ENCODE measurements at regions not wholly inside any gene's neighbourhood (a gene's known extent, or its start where the extent isn't known, plus 50 kb on each side); places are given as distances from the start of the nearest gene placed in this dataset.

DNA sequence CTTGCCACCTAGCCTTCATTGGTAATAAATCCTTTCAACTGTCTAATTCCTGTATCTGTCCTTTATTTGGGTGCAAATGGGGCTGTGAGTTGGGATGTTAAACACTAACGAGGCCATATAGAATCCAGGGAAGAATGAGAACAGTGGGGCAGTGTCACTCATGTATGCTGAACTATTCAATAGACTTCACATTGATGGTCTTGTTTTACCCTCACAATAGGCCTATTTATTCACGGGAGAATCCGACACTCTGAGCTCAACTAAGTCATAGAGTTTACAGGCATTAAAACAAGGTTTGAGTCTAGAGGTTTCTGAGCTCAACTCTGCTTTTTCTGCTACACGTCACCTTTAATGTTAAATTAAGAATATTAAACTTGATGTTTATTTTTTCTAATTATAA, 421.6 kb downstream of the SOX11 start:
- TF ChIP-seq OSR1 (CRISPR knock-in tag; IDR thresholded peaks at IDR 0.05) (no peak), RARB (CRISPR knock-in tag; IDR thresholded peaks at IDR 0.05) (no peak)
- TF ChIP-seq, protein P1, sequence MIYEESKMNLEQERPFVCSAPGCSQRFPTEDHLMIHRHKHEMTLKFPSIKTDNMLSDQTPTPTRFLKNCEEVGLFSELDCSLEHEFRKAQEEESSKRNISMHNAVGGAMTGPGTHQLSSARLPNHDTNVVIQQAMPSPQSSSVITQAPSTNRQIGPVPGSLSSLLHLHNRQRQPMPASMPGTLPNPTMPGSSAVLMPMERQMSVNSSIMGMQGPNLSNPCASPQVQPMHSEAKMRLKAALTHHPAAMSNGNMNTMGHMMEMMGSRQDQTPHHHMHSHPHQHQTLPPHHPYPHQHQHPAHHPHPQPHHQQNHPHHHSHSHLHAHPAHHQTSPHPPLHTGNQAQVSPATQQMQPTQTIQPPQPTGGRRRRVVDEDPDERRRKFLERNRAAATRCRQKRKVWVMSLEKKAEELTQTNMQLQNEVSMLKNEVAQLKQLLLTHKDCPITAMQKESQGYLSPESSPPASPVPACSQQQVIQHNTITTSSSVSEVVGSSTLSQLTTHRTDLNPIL (CRISPR knock-in tag; IDR thresholded peaks at IDR 0.05; ENCODE audit: low read depth), result no peak

All from SK-N-SH treated with all-trans-retinoic acid at 6 μM for 48 hours (cell line).